HepG2 (cell line): ENCODE measurements at regions not wholly inside any gene's neighbourhood (a gene's known extent, or its start where the extent isn't known, plus 50 kb on each side); places are given as distances from the start of the nearest gene placed in this dataset.

ENCODE experiments used
- ATAC-seq: fragments of 200-7000 bp; cut with Tn5 transposase; 3 replicates; pipeline ENCODE4 v1.9.1; 2020; ENCODE audit warnings: mild to moderate bottlenecking, moderate library complexity
- BruUV-seq: library from RNA; stranded (reverse); fragments of 400-500 nt; replicated peaks from 2 replicates; lab custom pipeline; 2021; lab: Mats Ljungman, UMichigan
- CTCF ChIA-PET: fragments of 300-600 bp; formaldehyde crosslinking; extraction: SDS; loops from one replicate; lab custom pipeline; 2021; ENCODE audit warnings: low total read pairs, inconsistent platforms, low intra/inter-chr PET ratio; lab: Yijun Ruan, JAX
- POLR2A ChIA-PET: fragments of 350-600 bp; sonication (Branson Sonifier 250); formaldehyde crosslinking; loops from one replicate; lab custom pipeline; 2020; ENCODE audit warnings: antibody characterized with exemption, inconsistent platforms; lab: Yijun Ruan, JAX
- DNase-seq: peaks from one replicate; pipeline ENCODE4 v3.0.0-alpha.2; 2015; ENCODE audit warnings: low spot score
- FAIRE-seq: peaks from 3 replicates; lab custom pipeline; 2011; peaks lifted over from hg19 to GRCh38; lab: Jason Lieb, UNC
- H2AFZ ChIP-seq: one replicate; pipeline ENCODE4 v1.6.1; 2011; ENCODE audit warnings: low read length, inconsistent platforms
- H3K27ac ChIP-seq: fragments of 300-600 bp; 3 replicates; pipeline ENCODE4 v1.8.0; 2011; ENCODE audit warnings: mixed run types, mild to moderate bottlenecking, mixed read lengths, low read length, inconsistent platforms; ENCODE audit not compliant: insufficient read depth; ENCODE audit errors: extremely low read length
- H3K27me3 ChIP-seq, 2 experiments: fragments of 200-600 bp in 1 of 2; 2 replicates in 1 of 2; 3 replicates in 1 of 2; pipeline versions ENCODE4 v1.6.0 to v1.8.0; 2011; ENCODE audit warnings: low read length in 2 of 2, mild to moderate bottlenecking in 2 of 2, moderate library complexity in 2 of 2, inconsistent platforms in 1 of 2; ENCODE audit not compliant: insufficient read depth in 2 of 2, control insufficient read depth in 1 of 2
- H3K36me3 ChIP-seq, 2 experiments: fragments of 200-600 bp in 1 of 2; replicated peaks in 1 of 2; 2 replicates in 1 of 2; 3 replicates in 1 of 2; pipeline versions ENCODE4 v1.5.1 to v1.8.0; 2011; ENCODE audit warnings: low read length in 2 of 2, inconsistent platforms in 1 of 2; ENCODE audit not compliant: insufficient read depth in 2 of 2, control insufficient read depth in 1 of 2
- H3K4me1 ChIP-seq: 2 replicates; pipeline ENCODE4 v1.5.1; 2012; ENCODE audit warnings: low read length, inconsistent platforms; ENCODE audit not compliant: insufficient read depth
- H3K4me2 ChIP-seq: 2 replicates; pipeline ENCODE4 v1.6.0; 2011; ENCODE audit warnings: low read depth, low read length, inconsistent platforms
- H3K4me3 ChIP-seq, 3 experiments: fragments of 200-600 bp in 1 of 3; sonication (generic), shearing (Covaris generic) in 1 of 3; replicated peaks in 1 of 3; 2 replicates each; pipeline ENCODE4 v1.5.1; 2011 to 2016; ENCODE audit warnings: low read length in 3 of 3, inconsistent platforms in 2 of 3, low read depth in 2 of 3, mild to moderate bottlenecking in 2 of 3, control low read depth in 1 of 3, mixed read lengths in 1 of 3; ENCODE audit not compliant: insufficient read depth in 1 of 3
- H3K79me2 ChIP-seq: one replicate; pipeline ENCODE4 v1.6.1; 2011; ENCODE audit warnings: low read length, inconsistent platforms; ENCODE audit not compliant: insufficient read depth
- H3K9ac ChIP-seq: 2 replicates; pipeline ENCODE4 v1.6.0; 2011; ENCODE audit warnings: mild to moderate bottlenecking, low read depth, low read length, inconsistent platforms; ENCODE audit not compliant: insufficient read depth
- H3K9me3 ChIP-seq: 2 replicates; pipeline ENCODE4 v1.5.1; 2012; ENCODE audit warnings: mild to moderate bottlenecking, low read length
- H4K20me1 ChIP-seq: 2 replicates; pipeline ENCODE4 v1.6.0; 2011; ENCODE audit warnings: inconsistent platforms, mild to moderate bottlenecking, low read length, moderate library complexity; ENCODE audit not compliant: insufficient read depth
- CREM ChIP-seq, 2 experiments: sonication (generic) in 1 of 2; formaldehyde crosslinking in 1 of 2; IDR thresholded peaks; 2 replicates each; pipeline versions ENCODE4 v1.4.0 to v1.6.1; 2016 to 2020; ENCODE audit warnings: antibody characterized with exemption in 1 of 2, mild to moderate bottlenecking in 1 of 2, missing genetic modification reagents in 1 of 2
- MBD4 ChIP-seq: IDR thresholded peaks from 2 replicates; pipeline ENCODE4 v1.6.1; 2012; ENCODE audit warnings: low read length, inconsistent platforms, borderline replicate concordance
- ZMAT3 ChIP-seq: sonication (generic); formaldehyde crosslinking; conservative IDR thresholded peaks from 2 replicates; pipeline ENCODE4 v1.7.0; 2021; ENCODE audit warnings: missing genetic modification reagents
- WGBS: methylation state at CpG from one replicate; pipeline ENCODE4 v1.1.6; 2017; ENCODE audit warnings: low lambda C conversion rate; 5-methylcytosine and 5-hydroxymethylcytosine counted together
- in situ Hi-C: cut with HindIII; loops from 2 replicates; pipeline ENCODE4 v1.10.0; 2017; ENCODE audit warnings: low pct_unique_long_range_greater_than_20kb; ENCODE audit not compliant: extremely low pct_ligation_motif_present
- intact Hi-C: fragments of 100-400 bp; cut with micrococcal nuclease; formaldehyde crosslinking; loops from one replicate; pipeline ENCODE4 v1.10.0; 2022; ENCODE audit not compliant: unreplicated experiment
- TF ChIP-seq, protein P1 (sequence below), 2 experiments: IDR thresholded peaks; 2 replicates each; pipeline ENCODE4 v1.6.1; 2011 to 2012; ENCODE audit warnings: low read length in 2 of 2, borderline replicate concordance in 1 of 2, low read depth in 1 of 2, mild to moderate bottlenecking in 1 of 2, moderate library complexity in 1 of 2

- Histone ChIP-seq H3K4me1 (no peaks in the 10 kb centered on the region), H3K79me2 (no peaks in the 10 kb centered on the region), H3K27ac (no peak overlapping the region), H4K20me1 (no peaks in the 10 kb centered on the region), H2AFZ (no peak overlapping the region), H3K36me3 (no peaks in the 10 kb centered on the region), H3K4me3 (no peak overlapping the region), H3K9ac (no peak overlapping the region), H3K27me3 (peaks cover 0 to 8% of the 10 kb centered on the region in 2 experiments; a peak in 1 of 5 replicates), H3K9me3 (no peaks in the 10 kb centered on the region), H3K4me2 (no peak overlapping the region)
- WGBS, result 19% methylated on average over 2 of the region's 2 CpGs
- POLR2A ChIA-PET, result no interaction called here
- in situ Hi-C loops (no loop called here), intact Hi-C loops (no loop called here)
- CTCF ChIA-PET, result no interaction called here
- ATAC-seq (no peak), DNase-seq (no peak), FAIRE-seq (no peak)
- BruUV-seq, result no TSS peak
- TF ChIP-seq MBD4, result no peak
- TF ChIP-seq, all 625 proteins: peak for 0
Observed at GRCh38 chr10:8520382-8520781, 465.9 kb downstream of the GATA3 start.

GRCh38 chr10:8527773-8528172 lies 473.3 kb downstream of the GATA3 start:
- FAIRE-seq, result no peak
- 0% methylated on average over 3 of the region's 3 CpGs for WGBS
- CTCF ChIA-PET, result no interaction called here
- H4K20me1 ChIP-seq, result no peaks in the 10 kb centered on the region
- intact Hi-C loops (no loop called here), in situ Hi-C loops (no loop called here)
- no peak overlapping the region for H3K4me2 ChIP-seq
- no peak for DNase-seq
- BruUV-seq, result no TSS peak
- H3K9ac ChIP-seq, result no peak overlapping the region
- no peaks in the 10 kb centered on the region for H3K36me3 ChIP-seq
- no peak for ATAC-seq
- H3K4me1 ChIP-seq, result no peaks in the 10 kb centered on the region
- H3K9me3 ChIP-seq, result no peaks in the 10 kb centered on the region
- no peaks in the 10 kb centered on the region for H3K79me2 ChIP-seq
- H3K4me3 ChIP-seq, result no peak overlapping the region
- H2AFZ ChIP-seq, result no peak overlapping the region
- POLR2A ChIA-PET, result no interaction called here
- H3K27me3 ChIP-seq, result no peaks in the 10 kb centered on the region
- no peak overlapping the region for H3K27ac ChIP-seq
- TF ChIP-seq CREM (IDR thresholded peaks at IDR 0.05), result no peak
- no peak for TF ChIP-seq CREM (CRISPR knock-in tag; IDR thresholded peaks at IDR 0.05)
- TF ChIP-seq, protein P1, sequence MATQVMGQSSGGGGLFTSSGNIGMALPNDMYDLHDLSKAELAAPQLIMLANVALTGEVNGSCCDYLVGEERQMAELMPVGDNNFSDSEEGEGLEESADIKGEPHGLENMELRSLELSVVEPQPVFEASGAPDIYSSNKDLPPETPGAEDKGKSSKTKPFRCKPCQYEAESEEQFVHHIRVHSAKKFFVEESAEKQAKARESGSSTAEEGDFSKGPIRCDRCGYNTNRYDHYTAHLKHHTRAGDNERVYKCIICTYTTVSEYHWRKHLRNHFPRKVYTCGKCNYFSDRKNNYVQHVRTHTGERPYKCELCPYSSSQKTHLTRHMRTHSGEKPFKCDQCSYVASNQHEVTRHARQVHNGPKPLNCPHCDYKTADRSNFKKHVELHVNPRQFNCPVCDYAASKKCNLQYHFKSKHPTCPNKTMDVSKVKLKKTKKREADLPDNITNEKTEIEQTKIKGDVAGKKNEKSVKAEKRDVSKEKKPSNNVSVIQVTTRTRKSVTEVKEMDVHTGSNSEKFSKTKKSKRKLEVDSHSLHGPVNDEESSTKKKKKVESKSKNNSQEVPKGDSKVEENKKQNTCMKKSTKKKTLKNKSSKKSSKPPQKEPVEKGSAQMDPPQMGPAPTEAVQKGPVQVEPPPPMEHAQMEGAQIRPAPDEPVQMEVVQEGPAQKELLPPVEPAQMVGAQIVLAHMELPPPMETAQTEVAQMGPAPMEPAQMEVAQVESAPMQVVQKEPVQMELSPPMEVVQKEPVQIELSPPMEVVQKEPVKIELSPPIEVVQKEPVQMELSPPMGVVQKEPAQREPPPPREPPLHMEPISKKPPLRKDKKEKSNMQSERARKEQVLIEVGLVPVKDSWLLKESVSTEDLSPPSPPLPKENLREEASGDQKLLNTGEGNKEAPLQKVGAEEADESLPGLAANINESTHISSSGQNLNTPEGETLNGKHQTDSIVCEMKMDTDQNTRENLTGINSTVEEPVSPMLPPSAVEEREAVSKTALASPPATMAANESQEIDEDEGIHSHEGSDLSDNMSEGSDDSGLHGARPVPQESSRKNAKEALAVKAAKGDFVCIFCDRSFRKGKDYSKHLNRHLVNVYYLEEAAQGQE (IDR thresholded peaks at IDR 0.05; ENCODE audit: borderline replicate concordance in 1 of 2, low read depth in 1 of 2, low read length in 2 of 2), result no peak
- no peak for TF ChIP-seq ZMAT3
